Kidney (tissue), 13 donors: ENCODE measurements at regions not wholly inside any gene's neighbourhood (a gene's known extent, or its start where the extent isn't known, plus 50 kb on each side); places are given as distances from the start of the nearest gene placed in this dataset.

Source experiments
- DNase-seq, 5 donors: peaks; one replicate each; pipeline ENCODE4 v3.0.0-alpha.2; 2013 to 2020
- FAIRE-seq: peaks from 2 replicates; lab custom pipeline; 2012; peaks lifted over from hg19 to GRCh38; lab: Jason Lieb, UNC
- H3K27ac ChIP-seq, 2 donors: one replicate each; pipeline ENCODE4 v1.7.0; 2013; ENCODE audit warnings: low read depth in 2 of 2, low read length in 2 of 2, inconsistent platforms in 1 of 2
- H3K27me3 ChIP-seq: one replicate; pipeline ENCODE4 v1.7.1; 2013; ENCODE audit warnings: low read length, inconsistent platforms; ENCODE audit not compliant: control insufficient read depth, insufficient read depth
- H3K36me3 ChIP-seq, 3 donors: one replicate each; pipeline versions ENCODE4 v1.7.0 to v1.7.1; 2013; ENCODE audit warnings: low read length in 3 of 3, control low read depth in 1 of 3, inconsistent platforms in 1 of 3; ENCODE audit not compliant: insufficient read depth in 3 of 3, control insufficient read depth in 2 of 3
- H3K4me1 ChIP-seq, 3 donors: one replicate each; pipeline versions ENCODE4 v1.7.0 to v1.7.1; 2013; ENCODE audit warnings: low read length in 3 of 3, inconsistent platforms in 1 of 3, low read depth in 1 of 3; ENCODE audit not compliant: control insufficient read depth in 2 of 3, insufficient read depth in 2 of 3
- H3K4me3 ChIP-seq, 3 donors: one replicate each; pipeline versions ENCODE4 v1.7.0 to v1.8.1; 2013; ENCODE audit warnings: low read length in 3 of 3, control low read depth in 1 of 3, inconsistent platforms in 1 of 3
- H3K9ac ChIP-seq, 3 donors: one replicate each; pipeline versions ENCODE4 v1.7.0 to v1.7.1; 2013; ENCODE audit warnings: low read length in 3 of 3, control low read depth in 1 of 3, inconsistent platforms in 1 of 3
- H3K9me3 ChIP-seq, 3 donors: one replicate each; pipeline versions ENCODE4 v1.7.0 to v1.7.1; 2013; ENCODE audit warnings: low read length in 3 of 3, control low read depth in 1 of 3, inconsistent platforms in 1 of 3; ENCODE audit not compliant: control insufficient read depth in 2 of 3, insufficient read depth in 1 of 3
- CTCF ChIP-seq: IDR thresholded peaks from 3 replicates; pipeline ENCODE4 v1.5.1; 2012; ENCODE audit warnings: mild to moderate bottlenecking, moderate library complexity, borderline replicate concordance; ENCODE audit not compliant: insufficient read depth; ENCODE audit errors: extremely low read depth
- intact Hi-C: fragments of 100-400 bp; cut with DNase I; formaldehyde crosslinking; loops from one replicate; pipeline ENCODE4 v1.11.1; 2022
- donor health status: control.
- donor health status: control.
- donor health status: control.
- donor health status: control.
- donor health status: control.
- donor health status: DM: yes; HTN: yes; CAD: no.
- donor health status: Normal renal cell carcinoma (clear cell type).

GRCh38 chr13:71237332-71237731 is 629.7 kb downstream of the DACH1 start:
- DNase-seq, result no peak
- intact Hi-C loops, result no loop called here
- H3K36me3 ChIP-seq, result no peaks in the 10 kb centered on the region
- no peak overlapping the region for H3K27ac ChIP-seq
- H3K9me3 ChIP-seq, result no peaks in the 10 kb centered on the region
- FAIRE-seq, result no peak
- TF ChIP-seq CTCF, result no peak
- H3K4me1 ChIP-seq, result no peaks in the 10 kb centered on the region
- peak overlapping the region in 1 of 3 donors; percentile 11 for H3K4me3 ChIP-seq
- no peaks in the 10 kb centered on the region for H3K27me3 ChIP-seq
- no peak overlapping the region for H3K9ac ChIP-seq

DNA sequence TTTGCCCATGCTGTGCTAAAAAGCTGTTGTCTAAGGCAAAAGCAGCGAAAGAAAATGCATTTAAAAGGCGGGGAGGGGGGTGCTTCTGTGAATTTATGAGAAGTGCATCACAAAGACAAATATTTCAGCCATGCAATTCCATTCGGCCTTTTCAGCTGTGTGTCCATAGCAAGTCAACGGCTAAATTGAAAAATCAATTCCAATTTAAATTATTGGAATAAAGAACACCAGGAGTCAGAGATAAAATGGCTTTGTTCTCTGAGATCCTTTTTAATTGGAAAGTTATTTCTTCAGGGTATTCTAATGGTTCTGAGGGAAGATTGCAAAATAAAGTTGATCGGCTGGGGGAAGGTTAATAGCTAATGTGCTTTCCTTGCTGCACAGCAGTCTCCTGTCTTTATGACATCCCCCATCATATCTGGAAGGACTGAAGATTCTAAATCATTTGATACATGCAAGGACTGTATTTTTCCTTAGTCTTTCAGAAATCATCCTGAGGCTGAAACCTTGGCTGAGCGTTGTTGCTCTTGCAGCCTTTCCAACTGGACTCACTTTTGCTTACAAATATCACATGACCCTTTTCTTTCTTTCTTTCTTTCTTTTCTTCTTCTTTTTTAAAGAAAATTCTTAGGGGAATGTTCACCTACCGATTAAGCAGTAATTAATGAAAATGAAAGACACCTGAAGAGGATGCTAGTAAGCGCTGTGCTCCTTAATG is 647.1 kb downstream of the DACH1 start:
- no peak overlapping the region for H3K27ac ChIP-seq
- intact Hi-C loops, result no loop called here
- no peak overlapping the region for H3K4me3 ChIP-seq
- TF ChIP-seq CTCF, result no peak
- no peak overlapping the region for H3K9ac ChIP-seq
- DNase-seq (no peak), FAIRE-seq (no peak)
- no peaks in the 10 kb centered on the region for H3K4me1 ChIP-seq
- no peaks in the 10 kb centered on the region for H3K36me3 ChIP-seq
- H3K9me3 ChIP-seq, result no peaks in the 10 kb centered on the region
- no peaks in the 10 kb centered on the region for H3K27me3 ChIP-seq

DNA sequence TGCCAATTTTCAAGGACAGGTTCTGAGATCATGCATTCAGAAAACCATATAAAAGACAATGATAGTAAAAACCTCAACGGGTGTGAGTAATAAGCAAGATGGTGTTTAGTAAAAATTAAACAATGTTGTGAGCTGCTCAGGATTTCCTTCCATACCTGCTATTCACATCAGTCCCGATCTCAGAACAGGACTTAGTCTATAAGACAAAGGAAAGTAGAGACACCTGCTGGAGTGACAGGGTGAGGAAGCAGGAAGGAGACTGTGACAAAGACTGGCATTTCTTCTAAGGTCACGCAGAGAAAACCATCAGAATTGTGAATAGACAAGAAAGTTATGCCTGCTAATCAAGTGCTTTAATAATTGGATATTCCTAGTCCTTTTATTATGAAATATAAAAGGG is 648.0 kb downstream of the DACH1 start:
- Histone ChIP-seq H3K4me3 (no peak overlapping the region), H3K9ac (no peak overlapping the region), H3K36me3 (no peaks in the 10 kb centered on the region), H3K27me3 (no peaks in the 10 kb centered on the region), H3K9me3 (no peaks in the 10 kb centered on the region), H3K27ac (no peak overlapping the region), H3K4me1 (no peaks in the 10 kb centered on the region)
- FAIRE-seq (no peak), DNase-seq (peak in 2 of 5 donors; percentile 43 to 48)
- intact Hi-C loops, result no loop called here
- TF ChIP-seq CTCF, result no peak

GRCh38 chr13:71217827-71218226 is 649.2 kb downstream of the DACH1 start:
- Histone ChIP-seq H3K27me3 (no peaks in the 10 kb centered on the region), H3K9me3 (no peaks in the 10 kb centered on the region), H3K4me1 (no peaks in the 10 kb centered on the region), H3K36me3 (no peaks in the 10 kb centered on the region), H3K4me3 (no peak overlapping the region), H3K9ac (no peak overlapping the region), H3K27ac (no peak overlapping the region)
- DNase-seq, result peak in 1 of 5 donors; percentile 26
- no peak for TF ChIP-seq CTCF
- intact Hi-C loops, result no loop called here
- no peak for FAIRE-seq
